OCI-LY1 (cell line): ENCODE measurements at regions not wholly inside any gene's neighbourhood (a gene's known extent, or its start where the extent isn't known, plus 50 kb on each side); places are given as distances from the start of the nearest gene placed in this dataset.

ENCODE experiments used
- H2AFZ ChIP-seq: fragments of 200-600 bp; sonication (generic), shearing (Covaris generic); 2 replicates; pipeline ENCODE4 v1.6.0; 2014; ENCODE audit warnings: antibody characterized with exemption, mild to moderate bottlenecking, low read length
- H3F3A ChIP-seq: fragments of 200-600 bp; sonication (generic), shearing (Covaris generic); 2 replicates; pipeline ENCODE4 v1.6.0; 2014; ENCODE audit warnings: mild to moderate bottlenecking, antibody characterized with exemption, low read length, moderate library complexity; ENCODE audit not compliant: insufficient read depth
- H3K27ac ChIP-seq: fragments of 200-600 bp; sonication (generic); 2 replicates; pipeline ENCODE4 v1.5.1; 2014; ENCODE audit warnings: low read length, mixed run types, mild to moderate bottlenecking, low read depth; ENCODE audit not compliant: poor library complexity, severe bottlenecking
- H3K27me3 ChIP-seq: fragments of 200-600 bp; sonication (generic); 2 replicates; pipeline ENCODE4 v1.6.0; 2014; ENCODE audit warnings: antibody characterized with exemption, mild to moderate bottlenecking, low read length, moderate library complexity; ENCODE audit not compliant: insufficient read depth
- H3K36me3 ChIP-seq: fragments of 200-600 bp; sonication (generic); 2 replicates; pipeline ENCODE4 v1.6.1; 2014; ENCODE audit warnings: mild to moderate bottlenecking, antibody characterized with exemption, low read length, moderate library complexity, mixed read lengths; ENCODE audit not compliant: insufficient read depth
- H3K4me1 ChIP-seq: fragments of 200-600 bp; sonication (generic); 2 replicates; pipeline ENCODE4 v1.5.1; 2014; ENCODE audit warnings: mild to moderate bottlenecking, low read length, moderate library complexity; ENCODE audit not compliant: insufficient read depth, severe bottlenecking
- H3K4me2 ChIP-seq: fragments of 200-600 bp; sonication (generic), shearing (Covaris generic); 2 replicates; pipeline ENCODE4 v1.6.1; 2014; ENCODE audit warnings: low read length
- H3K4me3 ChIP-seq: fragments of 200-600 bp; sonication (generic); 2 replicates; pipeline ENCODE4 v1.5.1; 2014; ENCODE audit warnings: low read length, low read depth, mild to moderate bottlenecking, mixed read lengths; ENCODE audit not compliant: poor library complexity, severe bottlenecking
- H3K79me2 ChIP-seq: fragments of 200-600 bp; shearing (Covaris generic); 2 replicates; pipeline ENCODE4 v1.6.1; 2016; ENCODE audit warnings: mixed run types, low read length, mixed read lengths; ENCODE audit not compliant: insufficient read depth
- H3K9ac ChIP-seq: fragments of 200-600 bp; sonication (generic), shearing (Covaris generic); 2 replicates; pipeline ENCODE4 v1.6.1; 2014; ENCODE audit warnings: mild to moderate bottlenecking, low read length, mixed read lengths
- H3K9me2 ChIP-seq: fragments of 200-600 bp; sonication (generic), shearing (Covaris generic); 2 replicates; pipeline ENCODE4 v1.6.1; 2014; ENCODE audit warnings: low read depth, mild to moderate bottlenecking, low read length, mixed read lengths
- H3K9me3 ChIP-seq: fragments of 200-600 bp; shearing (Covaris generic); 2 replicates; pipeline ENCODE4 v1.6.1; 2014; ENCODE audit warnings: low read length, mixed read lengths
- H4K20me1 ChIP-seq: fragments of 200-600 bp; sonication (generic), shearing (Covaris generic); 2 replicates; pipeline ENCODE4 v1.6.0; 2016; ENCODE audit warnings: mild to moderate bottlenecking, low read length; ENCODE audit not compliant: insufficient read depth
- EZH2 ChIP-seq: fragments of 200-600 bp; sonication (generic), shearing (Covaris generic); IDR thresholded peaks from 2 replicates; pipeline ENCODE4 v1.8.0; 2017; ENCODE audit warnings: borderline replicate concordance, mixed run types, mild to moderate bottlenecking, antibody characterized with exemption, low read length, moderate library complexity, mixed read lengths
- TF ChIP-seq, protein P1 (sequence below): fragments of 200-600 bp; sonication (generic), shearing (Covaris generic); IDR thresholded peaks from 2 replicates; pipeline ENCODE4 v1.5.1; 2017; ENCODE audit warnings: mild to moderate bottlenecking, antibody characterized with exemption, low read length, moderate library complexity, mixed read lengths

DNA sequence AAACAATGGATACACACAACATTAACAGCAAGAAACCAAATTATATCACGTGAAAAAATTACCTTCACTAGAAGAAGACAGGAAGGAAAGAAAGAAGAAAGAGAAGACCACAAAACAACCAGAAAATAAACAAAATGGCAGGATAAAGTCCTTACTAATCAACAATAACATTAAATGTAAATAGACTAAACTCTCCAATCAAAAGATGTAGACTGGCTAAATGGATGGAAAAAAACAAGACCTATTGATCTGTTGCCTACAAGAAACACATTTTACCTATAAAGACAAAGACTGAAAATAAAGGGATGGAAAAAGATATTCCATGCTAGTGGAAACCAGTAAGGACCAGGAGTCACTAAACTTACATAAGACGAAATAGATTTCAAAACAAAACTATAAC lies 167.0 kb upstream of the ZC3H15 start:
- H3K36me3 ChIP-seq = no peaks in the 10 kb centered on the region
- H3K27ac ChIP-seq = no peak overlapping the region
- no peaks in the 10 kb centered on the region for H3K79me2 ChIP-seq
- H3F3A ChIP-seq = no peaks in the 10 kb centered on the region
- no peak overlapping the region for H2AFZ ChIP-seq
- no peaks in the 10 kb centered on the region for H3K4me1 ChIP-seq
- no peaks in the 10 kb centered on the region for H3K27me3 ChIP-seq
- H4K20me1 ChIP-seq = no peaks in the 10 kb centered on the region
- H3K4me3 ChIP-seq = no peak overlapping the region
- H3K9ac ChIP-seq = no peak overlapping the region
- H3K9me3 ChIP-seq = no peaks in the 10 kb centered on the region
- no peaks in the 10 kb centered on the region for H3K9me2 ChIP-seq
- H3K4me2 ChIP-seq = no peak overlapping the region
- TF ChIP-seq EZH2 = no peak
- TF ChIP-seq, protein P1, sequence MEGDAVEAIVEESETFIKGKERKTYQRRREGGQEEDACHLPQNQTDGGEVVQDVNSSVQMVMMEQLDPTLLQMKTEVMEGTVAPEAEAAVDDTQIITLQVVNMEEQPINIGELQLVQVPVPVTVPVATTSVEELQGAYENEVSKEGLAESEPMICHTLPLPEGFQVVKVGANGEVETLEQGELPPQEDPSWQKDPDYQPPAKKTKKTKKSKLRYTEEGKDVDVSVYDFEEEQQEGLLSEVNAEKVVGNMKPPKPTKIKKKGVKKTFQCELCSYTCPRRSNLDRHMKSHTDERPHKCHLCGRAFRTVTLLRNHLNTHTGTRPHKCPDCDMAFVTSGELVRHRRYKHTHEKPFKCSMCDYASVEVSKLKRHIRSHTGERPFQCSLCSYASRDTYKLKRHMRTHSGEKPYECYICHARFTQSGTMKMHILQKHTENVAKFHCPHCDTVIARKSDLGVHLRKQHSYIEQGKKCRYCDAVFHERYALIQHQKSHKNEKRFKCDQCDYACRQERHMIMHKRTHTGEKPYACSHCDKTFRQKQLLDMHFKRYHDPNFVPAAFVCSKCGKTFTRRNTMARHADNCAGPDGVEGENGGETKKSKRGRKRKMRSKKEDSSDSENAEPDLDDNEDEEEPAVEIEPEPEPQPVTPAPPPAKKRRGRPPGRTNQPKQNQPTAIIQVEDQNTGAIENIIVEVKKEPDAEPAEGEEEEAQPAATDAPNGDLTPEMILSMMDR = no peak

DNA sequence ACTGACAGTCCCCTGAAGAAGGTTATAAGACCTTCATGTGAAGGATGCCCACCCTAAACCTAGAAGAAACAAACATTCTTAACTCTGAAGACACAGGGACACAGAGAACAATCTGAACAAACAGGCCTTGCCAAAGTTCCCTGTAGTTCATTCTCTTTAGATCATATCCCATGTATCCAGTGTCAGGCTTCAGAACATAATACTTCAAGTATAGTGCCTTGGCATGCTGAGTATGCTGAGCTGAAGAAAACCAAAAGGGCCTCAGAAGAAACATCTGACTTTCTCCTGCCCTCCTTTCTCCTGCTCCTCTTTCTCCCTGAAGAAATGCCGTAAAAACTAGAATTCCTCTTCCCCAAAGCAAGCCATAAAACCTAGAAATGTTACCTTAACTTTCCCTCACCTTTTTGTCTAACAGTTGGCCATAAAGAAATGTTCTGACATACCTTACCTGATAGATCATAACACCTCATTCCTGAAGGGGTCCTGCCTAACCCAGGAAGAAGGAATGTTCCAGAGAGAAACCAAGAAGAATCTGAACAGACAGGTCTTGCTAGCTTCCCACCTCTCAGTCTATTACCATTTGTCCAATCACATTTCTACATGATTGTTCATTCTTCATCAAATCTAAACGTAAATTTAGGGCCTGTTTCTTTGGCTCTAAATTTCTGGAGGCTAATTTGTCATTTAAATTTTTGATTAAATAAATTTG lies 160.1 kb upstream of the ZC3H15 start:
- TF ChIP-seq, protein P1 = no peak
- no peak for TF ChIP-seq EZH2
- H4K20me1 ChIP-seq = no peaks in the 10 kb centered on the region
- no peak overlapping the region for H3K4me3 ChIP-seq
- H3F3A ChIP-seq = no peaks in the 10 kb centered on the region
- H3K9me2 ChIP-seq = no peaks in the 10 kb centered on the region
- no peak overlapping the region for H3K27ac ChIP-seq
- H3K9ac ChIP-seq = no peak overlapping the region
- H3K36me3 ChIP-seq = no peaks in the 10 kb centered on the region
- H3K9me3 ChIP-seq = no peaks in the 10 kb centered on the region
- H2AFZ ChIP-seq = no peak overlapping the region
- H3K27me3 ChIP-seq = no peaks in the 10 kb centered on the region
- H3K4me2 ChIP-seq = no peak overlapping the region
- no peaks in the 10 kb centered on the region for H3K79me2 ChIP-seq
- H3K4me1 ChIP-seq = no peaks in the 10 kb centered on the region

DNA sequence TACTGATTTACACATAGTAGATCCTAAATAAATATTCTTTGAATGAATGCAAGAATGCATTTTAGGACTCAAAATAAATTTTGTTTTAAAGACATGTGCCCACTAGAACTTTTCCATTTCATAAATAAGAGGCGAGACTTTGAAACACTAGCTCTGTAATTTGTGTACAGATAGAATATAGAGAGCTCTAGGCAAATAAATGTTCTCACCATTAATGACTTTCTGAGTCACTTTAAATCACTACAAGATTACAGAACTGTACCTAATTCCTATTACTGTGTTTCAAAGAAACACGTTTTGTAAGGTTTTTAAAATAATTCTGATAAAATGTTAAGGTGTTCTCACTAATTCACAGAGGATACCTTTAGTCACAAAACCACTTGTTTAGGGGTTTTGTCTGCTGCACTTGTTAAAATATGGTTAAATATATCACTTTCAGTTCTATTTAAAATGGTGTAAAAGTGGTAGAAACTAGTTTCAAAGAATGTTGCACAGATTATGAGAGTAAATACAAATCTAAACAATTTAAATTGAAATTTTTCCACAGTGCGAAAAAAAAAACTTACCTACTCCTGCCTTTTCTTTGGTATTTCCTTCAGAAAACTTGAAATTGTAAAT lies 158.7 kb upstream of the ZC3H15 start:
- H3F3A ChIP-seq = no peaks in the 10 kb centered on the region
- H4K20me1 ChIP-seq = no peaks in the 10 kb centered on the region
- no peak overlapping the region for H3K9ac ChIP-seq
- no peak overlapping the region for H3K4me2 ChIP-seq
- H3K4me3 ChIP-seq = no peak overlapping the region
- no peaks in the 10 kb centered on the region for H3K9me3 ChIP-seq
- H3K27ac ChIP-seq = no peak overlapping the region
- H3K4me1 ChIP-seq = no peaks in the 10 kb centered on the region
- H3K79me2 ChIP-seq = no peaks in the 10 kb centered on the region
- H3K27me3 ChIP-seq = no peaks in the 10 kb centered on the region
- no peak overlapping the region for H2AFZ ChIP-seq
- no peaks in the 10 kb centered on the region for H3K9me2 ChIP-seq
- no peaks in the 10 kb centered on the region for H3K36me3 ChIP-seq
- TF ChIP-seq, protein P1 = no peak
- no peak for TF ChIP-seq EZH2
